ENCODE measurements at regions not wholly inside any gene's neighbourhood (a gene's known extent, or its start where the extent isn't known, plus 50 kb on each side); places are given as distances from the start of the nearest gene placed in this dataset.

GRCh38 chr14:83646228-83646627 is 1883.7 kb upstream of the FLRT2 start:
- no peak for DNase-seq (ENCODE audit: low read depth)
- H3K4me3 ChIP-seq (replicated peaks; ENCODE audit: low read depth, low read length) = no peak overlapping the region
- TF ChIP-seq CTCF (IDR thresholded peaks at IDR 0.05; ENCODE audit: low read length, missing control alignments) = no peak

GRCh38 chr14:83660597-83660996 is 1869.3 kb upstream of the FLRT2 start:
- TF ChIP-seq CTCF (IDR thresholded peaks at IDR 0.05; ENCODE audit: low read length, missing control alignments) = no peak
- no peak for DNase-seq (ENCODE audit: low read depth)
- H3K4me3 ChIP-seq (replicated peaks; ENCODE audit: low read depth, low read length) = no peak overlapping the region

GRCh38 chr14:83664389-83664788 is 1865.6 kb upstream of the FLRT2 start:
- no peak for DNase-seq (ENCODE audit: low read depth)
- H3K4me3 ChIP-seq (replicated peaks; ENCODE audit: low read depth, low read length) = no peak overlapping the region
- TF ChIP-seq CTCF (IDR thresholded peaks at IDR 0.05; ENCODE audit: low read length, missing control alignments) = no peak

- no peak for DNase-seq (ENCODE audit: low read depth)
- H3K4me3 ChIP-seq (replicated peaks; ENCODE audit: low read depth, low read length) = no peak overlapping the region
- TF ChIP-seq CTCF (IDR thresholded peaks at IDR 0.05; ENCODE audit: low read length, missing control alignments) = no peak
These were observed 1840.7 kb upstream of the FLRT2 start for GRCh38 chr14:83689265-83689664.

- TF ChIP-seq CTCF (IDR thresholded peaks at IDR 0.05; ENCODE audit: low read length, missing control alignments) = no peak
- no peak overlapping the region for H3K4me3 ChIP-seq (replicated peaks; ENCODE audit: low read depth, low read length)
- DNase-seq (ENCODE audit: low read depth) = no peak
These were observed 1832.8 kb upstream of the FLRT2 start for GRCh38 chr14:83697099-83697498.

GRCh38 chr14:83702619-83703018 is 1827.3 kb upstream of the FLRT2 start:
- H3K4me3 ChIP-seq (replicated peaks; ENCODE audit: low read depth, low read length) = no peak overlapping the region
- no peak for TF ChIP-seq CTCF (IDR thresholded peaks at IDR 0.05; ENCODE audit: low read length, missing control alignments)
- no peak for DNase-seq (ENCODE audit: low read depth)

GRCh38 chr14:83706231-83706954 is 1823.6 kb upstream of the FLRT2 start:
- DNase-seq (ENCODE audit: low read depth) = no peak
- no peak for TF ChIP-seq CTCF (IDR thresholded peaks at IDR 0.05; ENCODE audit: low read length, missing control alignments)
- H3K4me3 ChIP-seq (replicated peaks; ENCODE audit: low read depth, low read length) = no peak overlapping the region

Measured in fibroblast of pulmonary artery (primary cell).